Loucy (cell line): ENCODE measurements at regions not wholly inside any gene's neighbourhood (a gene's known extent, or its start where the extent isn't known, plus 50 kb on each side); places are given as distances from the start of the nearest gene placed in this dataset.

Experiments used
- H2AFZ ChIP-seq: fragments of 200-600 bp; sonication (generic); 2 replicates; pipeline ENCODE4 v1.6.0; 2016; ENCODE audit warnings: antibody characterized with exemption, mild to moderate bottlenecking, low read length, moderate library complexity
- H3F3A ChIP-seq: fragments of 200-600 bp; 2 replicates; pipeline ENCODE4 v1.6.0; 2016; ENCODE audit warnings: antibody characterized with exemption, low read depth, mild to moderate bottlenecking
- H3K27me3 ChIP-seq: fragments of 200-600 bp; sonication (generic); 2 replicates; pipeline ENCODE4 v1.6.1; 2014; ENCODE audit warnings: low read length, mild to moderate bottlenecking; ENCODE audit not compliant: insufficient read depth, poor library complexity, severe bottlenecking
- H3K36me3 ChIP-seq: fragments of 200-600 bp; sonication (generic); 2 replicates; pipeline ENCODE4 v1.6.1; 2016; ENCODE audit warnings: low read length; ENCODE audit not compliant: insufficient read depth
- H3K4me1 ChIP-seq: fragments of 200-600 bp; sonication (generic); 2 replicates; pipeline ENCODE4 v1.5.1; 2014; ENCODE audit warnings: low read length, mild to moderate bottlenecking; ENCODE audit not compliant: insufficient read depth, poor library complexity, severe bottlenecking
- H3K4me2 ChIP-seq: fragments of 200-600 bp; sonication (generic); 2 replicates; pipeline ENCODE4 v1.6.0; 2014; ENCODE audit warnings: antibody characterized with exemption, low read length, low read depth, mild to moderate bottlenecking; ENCODE audit not compliant: poor library complexity, severe bottlenecking
- H3K4me3 ChIP-seq: fragments of 200-600 bp; sonication (generic); 2 replicates; pipeline ENCODE4 v1.5.1; 2014; ENCODE audit warnings: low read length, mild to moderate bottlenecking, mixed read lengths; ENCODE audit not compliant: poor library complexity, severe bottlenecking
- H3K79me2 ChIP-seq: fragments of 200-600 bp; sonication (generic); 2 replicates; pipeline ENCODE4 v1.6.1; 2014; ENCODE audit warnings: low read length; ENCODE audit not compliant: insufficient read depth
- H3K9ac ChIP-seq: fragments of 200-600 bp; sonication (generic); 2 replicates; pipeline ENCODE4 v1.6.0; 2014; ENCODE audit warnings: mild to moderate bottlenecking, low read depth, low read length, moderate library complexity; ENCODE audit not compliant: poor library complexity, severe bottlenecking
- H3K9me2 ChIP-seq: fragments of 200-600 bp; sonication (generic); replicated peaks from 2 replicates; pipeline ENCODE4 v1.6.1; 2016; ENCODE audit warnings: low read depth, low read length, mixed read lengths
- H3K9me3 ChIP-seq: fragments of 200-600 bp; sonication (generic); 2 replicates; pipeline ENCODE4 v1.6.1; 2014; ENCODE audit warnings: mild to moderate bottlenecking, antibody characterized with exemption, low read length, low read depth; ENCODE audit not compliant: insufficient read depth
- H4K20me1 ChIP-seq: fragments of 200-600 bp; sonication (generic); 2 replicates; pipeline ENCODE4 v1.6.0; 2014; ENCODE audit warnings: antibody characterized with exemption, low read length, mild to moderate bottlenecking; ENCODE audit not compliant: insufficient read depth, poor library complexity, severe bottlenecking
- CTCF ChIP-seq: fragments of 200-600 bp; sonication (generic); conservative IDR thresholded peaks from 2 replicates; pipeline ENCODE4 v1.5.1; 2014; ENCODE audit warnings: mild to moderate bottlenecking, antibody characterized with exemption, low read length
- EZH2phosphoT487 ChIP-seq: fragments of 200-600 bp; IDR thresholded peaks from 2 replicates; pipeline ENCODE4 v1.6.1; 2018; ENCODE audit warnings: antibody characterized with exemption, mild to moderate bottlenecking, moderate library complexity, borderline replicate concordance

GRCh38 chr13:74221752-74222151 lies 87.5 kb upstream of the KLF12 start:
- H3F3A ChIP-seq, result no peaks in the 10 kb centered on the region
- H3K9me2 ChIP-seq, result no peaks in the 10 kb centered on the region
- H4K20me1 ChIP-seq, result no peaks in the 10 kb centered on the region
- no peaks in the 10 kb centered on the region for H3K27me3 ChIP-seq
- TF ChIP-seq EZH2phosphoT487 (no peak), CTCF (no peak)
- H3K4me2 ChIP-seq, result no peak overlapping the region
- H2AFZ ChIP-seq, result no peak overlapping the region
- no peak overlapping the region for H3K4me3 ChIP-seq
- H3K9ac ChIP-seq, result no peak overlapping the region
- no peaks in the 10 kb centered on the region for H3K4me1 ChIP-seq
- H3K9me3 ChIP-seq, result no peaks in the 10 kb centered on the region
- no peaks in the 10 kb centered on the region for H3K36me3 ChIP-seq
- H3K79me2 ChIP-seq, result no peaks in the 10 kb centered on the region

- Histone ChIP-seq H3F3A (no peaks in the 10 kb centered on the region), H3K27me3 (no peaks in the 10 kb centered on the region)
- TF ChIP-seq CTCF (no peak), EZH2phosphoT487 (no peak)
These were observed 85.4 kb upstream of the KLF12 start for GRCh38 chr13:74219566-74219965.

DNA sequence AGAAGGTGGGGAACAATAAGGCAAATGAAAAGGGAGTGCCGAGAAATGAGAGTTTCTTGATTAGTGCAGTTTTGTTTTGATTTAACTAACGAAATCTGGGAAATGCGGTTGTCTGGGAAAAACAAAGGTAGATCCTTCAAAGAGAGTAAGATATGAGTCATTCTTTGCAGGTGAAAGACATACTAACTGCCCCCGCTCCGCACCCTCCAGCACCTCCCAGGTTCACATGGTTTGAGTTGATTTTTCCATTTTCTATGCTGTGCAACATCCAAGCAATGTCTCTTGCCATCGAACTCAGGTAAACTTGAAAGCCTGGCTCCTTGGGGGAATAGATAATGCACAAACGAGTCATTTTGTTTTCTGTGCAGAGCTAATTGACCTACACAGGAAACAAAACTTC lies 84.1 kb upstream of the KLF12 start:
- H3F3A ChIP-seq, result no peaks in the 10 kb centered on the region
- no peaks in the 10 kb centered on the region for H3K27me3 ChIP-seq
- H3K4me3 ChIP-seq, result no peak overlapping the region
- no peak overlapping the region for H2AFZ ChIP-seq
- no peaks in the 10 kb centered on the region for H3K4me1 ChIP-seq
- H3K79me2 ChIP-seq, result no peaks in the 10 kb centered on the region
- TF ChIP-seq CTCF (no peak), EZH2phosphoT487 (no peak)
- H3K9me3 ChIP-seq, result no peaks in the 10 kb centered on the region
- no peaks in the 10 kb centered on the region for H3K9me2 ChIP-seq
- H3K9ac ChIP-seq, result no peak overlapping the region
- no peak overlapping the region for H3K4me2 ChIP-seq
- H4K20me1 ChIP-seq, result no peaks in the 10 kb centered on the region
- H3K36me3 ChIP-seq, result no peaks in the 10 kb centered on the region

More at GRCh38 chr13:74219566-74219965, 85.4 kb upstream of the KLF12 start:
- Histone ChIP-seq H3K4me2 (no peak overlapping the region), H2AFZ (no peak overlapping the region), H3K36me3 (no peaks in the 10 kb centered on the region), H3K9ac (no peak overlapping the region), H3K9me2 (no peaks in the 10 kb centered on the region), H3K4me1 (no peaks in the 10 kb centered on the region), H3K4me3 (no peak overlapping the region), H3K9me3 (no peaks in the 10 kb centered on the region), H4K20me1 (no peaks in the 10 kb centered on the region), H3K79me2 (no peaks in the 10 kb centered on the region)
